Activated T-helper 9 cell treated with anti-CD3 and anti-CD28 coated beads, Interleukin-2, amount 50 U/mL, for 16 hours (primary cell): ENCODE measurements at regions not wholly inside any gene's neighbourhood (a gene's known extent, or its start where the extent isn't known, plus 50 kb on each side); places are given as distances from the start of the nearest gene placed in this dataset.

Experiments used
- DNase-seq: peaks from one replicate; pipeline ENCODE4 v3.0.0-alpha.2; 2020; ENCODE audit warnings: low read depth

DNA sequence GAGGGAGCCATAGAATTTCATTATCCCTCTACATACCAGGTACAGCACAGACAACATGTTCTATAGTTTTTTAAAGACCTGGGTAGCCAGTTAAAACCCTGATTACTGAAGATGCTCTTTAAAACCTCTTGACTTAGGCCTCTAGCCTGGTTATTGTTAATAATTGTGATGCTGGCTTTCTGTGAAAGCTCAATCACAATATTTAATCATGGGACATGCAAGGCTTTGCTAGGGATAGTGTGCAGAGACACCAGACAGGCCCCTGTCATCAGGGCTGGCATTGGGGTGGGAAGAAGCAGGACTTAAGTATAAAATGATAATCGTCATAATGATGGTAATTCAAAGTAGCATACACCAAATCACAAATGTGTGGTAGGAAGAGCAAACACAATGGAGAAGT is 274.4 kb downstream of the PTBP2 start:
- no peak for DNase-seq

DNA sequence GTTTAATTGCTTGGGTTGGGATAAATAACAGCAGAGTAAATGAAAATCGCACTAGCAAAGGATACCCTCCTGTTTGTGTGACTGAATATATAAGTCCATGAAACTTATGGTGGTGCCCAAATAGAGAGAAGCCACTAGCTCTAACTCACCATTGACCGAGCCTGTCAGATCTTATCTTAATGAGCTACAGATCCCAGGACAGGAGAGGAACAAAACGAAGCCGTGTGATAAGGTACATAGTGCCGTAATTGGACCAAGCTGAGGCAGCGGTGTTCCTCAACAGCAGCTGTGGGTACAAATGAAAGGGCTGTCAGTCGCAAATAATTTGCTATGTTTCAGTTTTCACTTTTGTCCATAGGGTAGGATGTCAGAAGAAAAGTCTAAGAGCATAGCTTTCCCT is 276.1 kb downstream of the PTBP2 start:
- DNase-seq, result no peak

DNA sequence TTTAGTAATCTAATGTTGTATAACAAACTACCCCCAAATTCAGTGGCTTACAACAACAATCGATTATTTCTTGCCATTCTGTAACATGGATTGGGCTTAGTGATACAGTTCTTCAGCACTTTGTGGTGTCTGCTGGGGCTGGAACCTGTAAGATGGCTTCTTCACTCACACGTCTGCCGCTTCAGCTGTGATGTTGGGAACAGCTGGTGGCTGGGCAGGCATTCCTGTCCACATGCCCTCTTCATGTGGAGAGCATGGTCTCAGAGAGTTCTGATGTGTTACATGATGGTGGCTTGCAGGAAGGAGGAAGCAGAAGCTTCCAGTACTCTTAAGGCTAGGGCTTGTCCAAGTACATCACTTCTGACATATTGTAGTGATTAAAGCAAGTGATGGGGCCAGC is 276.9 kb downstream of the PTBP2 start:
- DNase-seq, result no peak

DNA sequence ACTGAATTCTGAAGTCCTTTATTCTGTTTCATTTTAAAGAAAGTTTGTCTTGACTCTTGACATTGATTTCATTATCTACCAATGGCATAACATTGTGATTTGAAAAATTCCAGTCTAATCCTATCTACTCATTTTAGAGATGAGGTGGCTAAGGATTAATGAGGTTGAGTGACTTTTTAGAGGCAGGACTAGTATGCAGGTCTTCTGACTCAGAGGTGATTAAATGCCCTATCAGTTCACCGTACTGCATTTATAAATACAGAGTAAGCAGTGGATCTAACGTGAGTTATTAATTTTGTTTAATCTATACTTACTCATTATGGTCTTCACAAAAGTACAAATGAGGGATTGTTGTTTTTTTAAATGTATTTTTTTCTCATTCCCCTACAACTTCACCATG is 277.6 kb downstream of the PTBP2 start:
- no peak for DNase-seq

DNA sequence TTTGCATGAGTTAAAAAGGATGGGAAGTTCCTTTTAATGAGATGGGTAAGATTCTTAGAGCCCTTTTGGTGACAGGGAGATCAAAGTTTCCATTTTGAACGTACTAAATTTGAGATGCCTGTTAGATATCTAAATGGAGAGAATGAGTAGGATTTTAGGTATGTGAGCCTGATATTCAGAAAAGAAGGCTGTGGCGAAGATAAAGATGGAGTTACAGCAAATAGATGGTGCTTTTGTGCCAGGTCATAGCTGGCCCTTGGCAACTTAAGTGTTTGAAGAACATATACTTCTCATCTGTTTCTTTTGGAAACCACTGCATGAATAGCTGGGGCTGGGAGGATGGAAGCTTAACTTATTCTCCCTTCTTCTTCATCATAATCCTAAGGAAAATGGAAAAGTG is 282.5 kb downstream of the PTBP2 start:
- no peak for DNase-seq

DNA sequence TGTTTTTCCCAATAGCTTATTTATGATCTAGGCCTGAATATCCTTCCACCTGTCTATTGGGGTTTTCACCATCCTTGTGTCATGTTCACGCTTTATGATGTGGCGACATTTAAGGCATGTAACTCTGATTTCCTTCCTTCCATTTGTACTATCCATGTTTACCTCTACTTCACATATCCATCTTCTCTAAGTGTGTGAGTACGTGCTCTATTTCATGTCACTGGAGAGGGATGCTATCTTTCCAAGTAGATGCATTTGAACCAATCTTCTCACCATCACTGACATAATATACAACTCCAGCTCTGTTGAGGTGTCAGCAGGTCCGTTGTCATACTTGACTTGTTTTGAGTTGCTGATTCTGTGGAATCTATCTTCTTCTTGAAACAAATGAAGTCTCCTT is 283.2 kb downstream of the PTBP2 start:
- no peak for DNase-seq

DNA sequence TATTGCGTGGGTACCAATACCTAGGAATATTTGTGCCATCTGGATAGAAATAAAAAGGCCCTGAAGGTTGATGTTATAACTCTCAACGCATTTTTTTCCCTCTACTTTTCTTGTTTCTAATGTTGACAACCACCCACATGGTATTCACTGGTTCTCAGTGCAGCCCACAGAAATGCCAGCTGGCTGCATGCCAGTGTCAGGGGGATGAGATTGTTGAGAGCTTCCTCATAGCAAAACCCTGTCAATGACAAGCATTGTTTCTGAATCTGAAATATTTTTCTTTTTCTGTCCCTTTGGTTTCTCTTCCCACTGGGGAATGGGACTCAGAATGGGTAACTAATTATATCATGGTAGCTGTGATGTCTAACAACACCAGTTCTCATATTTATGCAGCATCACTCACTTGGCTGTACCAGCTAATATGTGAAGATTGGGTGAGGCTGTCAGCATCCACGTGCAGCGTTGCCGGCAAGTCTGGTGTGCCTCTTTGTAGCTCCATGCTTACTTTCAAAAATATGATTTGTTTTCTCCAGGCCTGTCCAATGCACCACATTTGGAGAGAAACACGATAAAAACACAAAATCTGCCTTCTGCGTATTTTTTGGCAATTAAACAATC is 284.6 kb downstream of the PTBP2 start:
- no peak for DNase-seq

DNA sequence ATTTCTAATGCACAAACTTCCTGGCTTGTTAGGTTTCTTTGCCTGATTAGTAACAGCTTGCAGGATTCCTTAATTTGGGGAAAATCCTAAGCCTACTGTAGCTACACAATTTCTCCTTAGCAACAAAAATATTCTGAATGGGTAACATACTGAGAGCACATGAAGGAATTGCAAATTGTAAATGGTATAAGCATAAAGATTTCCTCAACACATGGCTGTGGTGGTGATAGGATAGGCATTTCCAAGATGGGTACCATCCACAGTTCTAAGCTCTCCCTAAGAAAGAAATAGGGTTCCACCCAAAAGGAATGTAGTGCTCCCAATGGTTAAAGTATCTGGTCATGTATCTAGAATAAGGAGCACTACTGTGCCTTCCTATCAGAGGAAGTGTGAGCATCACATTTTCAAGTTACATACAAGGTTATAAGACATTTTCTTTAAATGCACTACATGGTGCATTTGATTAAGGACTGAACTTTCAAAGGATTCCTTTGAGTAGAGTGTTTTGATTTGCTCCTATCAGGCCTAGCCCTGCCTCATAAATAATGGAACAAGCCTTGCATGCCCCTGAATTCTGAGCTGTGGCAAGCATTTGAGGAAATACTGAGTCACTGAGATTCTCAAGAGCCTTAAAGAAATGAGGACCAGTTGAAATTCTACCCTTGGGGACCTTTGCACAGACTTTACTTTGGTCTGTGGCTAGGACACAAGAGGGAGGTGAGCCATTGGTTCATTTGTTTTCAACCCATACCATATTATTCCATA is 286.4 kb downstream of the PTBP2 start:
- no peak for DNase-seq

DNA sequence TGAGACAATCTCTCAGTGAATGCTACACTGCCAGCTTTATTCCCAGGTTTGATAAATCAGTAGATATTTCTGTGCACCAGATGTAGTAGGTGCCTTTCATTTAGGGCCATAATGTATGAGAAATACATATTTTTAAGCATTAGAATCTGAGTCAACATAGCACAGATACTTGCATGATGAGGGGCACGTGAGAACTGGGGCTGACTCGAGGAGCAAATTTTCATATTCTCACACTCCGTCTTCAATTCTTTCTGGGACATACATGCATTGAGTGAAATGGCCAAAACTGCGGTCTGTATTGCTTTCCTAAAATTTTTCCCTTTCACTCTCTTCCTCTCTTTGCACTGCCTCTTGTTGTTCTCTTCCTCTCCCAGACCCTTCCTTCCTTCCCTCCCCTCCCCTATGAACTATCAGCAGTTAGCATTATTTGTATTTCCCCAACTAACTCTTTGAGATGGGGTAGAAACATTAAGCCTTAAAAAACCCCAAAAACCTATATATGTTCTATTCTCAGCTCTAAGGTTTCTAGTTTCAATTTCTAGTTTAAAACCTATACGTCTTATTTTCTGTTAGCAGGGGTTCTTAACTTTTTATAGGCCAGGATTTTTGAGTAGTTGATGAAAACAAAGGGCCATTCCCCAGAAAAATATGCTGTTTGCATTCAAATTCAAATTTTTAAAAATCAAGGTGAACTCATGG is 289.1 kb downstream of the PTBP2 start:
- no peak for DNase-seq

DNA sequence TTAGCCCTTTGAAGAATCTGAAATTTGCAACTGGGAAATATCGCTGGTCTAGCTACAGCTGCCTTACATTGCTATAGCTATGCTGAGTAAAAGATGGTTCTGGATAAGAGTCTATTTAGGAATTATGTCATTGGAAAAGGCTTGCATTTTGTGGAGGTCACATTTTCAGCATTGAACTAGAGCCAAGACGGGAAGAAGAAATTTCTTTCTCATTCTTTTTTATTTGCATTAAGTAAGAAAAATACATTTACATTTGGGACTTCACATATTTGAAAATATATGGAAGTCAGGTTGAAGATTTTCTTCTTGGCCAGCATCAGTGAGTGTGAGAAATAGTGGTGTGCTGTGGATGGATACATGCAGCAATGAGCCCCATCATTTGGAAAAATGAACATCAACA is 291.6 kb downstream of the PTBP2 start:
- DNase-seq, result no peak

DNA sequence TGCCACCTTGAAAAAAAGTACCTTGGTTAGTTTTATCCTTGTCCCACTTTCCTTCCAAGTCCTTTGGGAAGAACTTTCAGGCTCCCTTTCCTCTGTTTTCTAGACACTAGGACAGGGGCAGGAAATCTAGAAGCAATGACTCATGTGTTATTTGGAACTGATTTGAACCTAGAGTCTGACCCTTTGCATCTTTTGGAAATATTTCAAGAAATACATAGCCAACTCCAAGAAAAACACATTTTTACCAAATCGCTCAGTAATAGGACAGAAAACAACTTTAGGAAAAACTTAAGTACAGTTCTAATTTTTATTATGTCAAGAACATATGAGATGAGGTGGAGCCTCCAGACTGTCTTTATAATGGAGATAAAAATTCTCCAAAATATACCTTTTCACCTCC is 292.4 kb downstream of the PTBP2 start:
- DNase-seq, result no peak

DNA sequence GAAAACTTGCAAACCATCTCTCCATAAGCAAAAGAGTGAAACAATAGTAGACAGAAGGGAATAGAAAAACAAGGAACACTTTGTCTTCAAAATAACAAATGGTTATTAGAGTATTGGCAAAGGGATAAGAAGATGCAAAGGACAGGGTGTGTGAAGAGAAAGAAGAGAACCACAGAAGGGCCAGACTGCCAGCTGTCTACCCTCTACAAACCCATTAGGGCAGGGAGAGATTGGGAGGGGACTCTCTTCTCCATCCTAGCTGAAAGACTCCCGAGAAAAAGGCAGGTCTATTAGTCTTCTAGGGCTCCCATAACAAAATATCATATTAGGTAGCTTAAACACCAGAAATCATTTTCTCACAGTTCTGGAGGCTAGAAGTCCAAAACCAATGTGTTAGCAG is 292.8 kb downstream of the PTBP2 start:
- DNase-seq, result no peak

DNA sequence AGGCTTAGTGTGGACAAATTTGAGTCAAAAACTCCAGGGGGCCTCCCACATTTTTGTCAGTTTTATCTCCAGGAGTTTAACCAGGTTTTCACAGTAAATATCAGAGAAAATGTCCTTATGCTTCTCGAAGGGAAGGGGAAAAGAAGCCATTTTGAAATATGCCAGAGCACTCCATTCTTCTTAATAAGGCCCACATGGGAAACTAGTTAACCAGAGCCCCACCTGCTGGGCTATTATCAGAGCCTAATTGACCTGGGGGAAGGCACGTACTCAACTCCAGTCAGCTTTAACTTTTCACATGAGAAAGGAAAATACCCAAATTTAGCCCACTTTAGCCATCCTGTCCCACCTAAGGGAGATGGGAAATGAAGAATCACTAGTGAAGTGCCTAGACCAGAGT is 296.3 kb downstream of the PTBP2 start:
- no peak for DNase-seq
